KMS-11 (cell line): ENCODE measurements at regions not wholly inside any gene's neighbourhood (a gene's known extent, or its start where the extent isn't known, plus 50 kb on each side); places are given as distances from the start of the nearest gene placed in this dataset.
"Not testable (repeated sequence)": the region's sequence is repeated elsewhere in the genome, so short reads cannot be mapped to it uniquely, and the experiment has no call there.

Source experiments
- H2AFZ ChIP-seq: fragments of 200-600 bp; sonication (generic); 2 replicates; pipeline ENCODE4 v1.6.1; 2016; ENCODE audit warnings: antibody characterized with exemption, mixed run types, low read depth
- H3K27ac ChIP-seq: fragments of 200-600 bp; sonication (generic); 2 replicates; pipeline ENCODE4 v1.6.1; 2016; ENCODE audit warnings: mild to moderate bottlenecking, mixed run types
- H3K27me3 ChIP-seq: fragments of 200-600 bp; sonication (generic); 2 replicates; pipeline ENCODE4 v1.6.1; 2017; ENCODE audit warnings: mild to moderate bottlenecking, low read depth, mixed run types, moderate library complexity; ENCODE audit not compliant: insufficient read depth
- H3K36me3 ChIP-seq: fragments of 200-600 bp; sonication (generic); 2 replicates; pipeline ENCODE4 v1.6.1; 2017; ENCODE audit warnings: mild to moderate bottlenecking, mixed run types; ENCODE audit not compliant: insufficient read depth
- H3K4me1 ChIP-seq: fragments of 200-600 bp; sonication (generic); 2 replicates; pipeline ENCODE4 v1.6.1; 2016; ENCODE audit warnings: mild to moderate bottlenecking, low read depth, mixed run types; ENCODE audit not compliant: poor library complexity, severe bottlenecking
- H3K4me2 ChIP-seq: fragments of 200-600 bp; sonication (generic); 2 replicates; pipeline ENCODE4 v1.7.0; 2016; ENCODE audit warnings: mild to moderate bottlenecking, mixed run types
- H3K4me3 ChIP-seq: fragments of 200-600 bp; sonication (generic); IDR thresholded peaks from 2 replicates; pipeline ENCODE4 v1.6.1; 2017; ENCODE audit warnings: low read depth, low read length, mixed read lengths; ENCODE audit not compliant: insufficient read depth
- H3K79me2 ChIP-seq: fragments of 200-600 bp; sonication (generic); 2 replicates; pipeline ENCODE4 v1.6.1; 2016; ENCODE audit warnings: low read depth, mixed run types; ENCODE audit not compliant: insufficient read depth
- H3K9ac ChIP-seq: fragments of 200-600 bp; sonication (generic); 2 replicates; pipeline ENCODE4 v1.6.1; 2016; ENCODE audit warnings: mild to moderate bottlenecking, mixed run types
- H4K20me1 ChIP-seq: fragments of 200-600 bp; sonication (generic); 2 replicates; pipeline ENCODE4 v1.6.1; 2016; ENCODE audit warnings: mild to moderate bottlenecking, mixed run types; ENCODE audit not compliant: insufficient read depth
- CTCF ChIP-seq: fragments of 200-600 bp; sonication (generic); conservative IDR thresholded peaks from 2 replicates; pipeline ENCODE4 v1.6.1; 2017; ENCODE audit warnings: low read depth, mild to moderate bottlenecking, antibody characterized with exemption, low read length, moderate library complexity, mixed read lengths

- Histone ChIP-seq H4K20me1 (no peaks in the 10 kb centered on the region), H3K4me3 (no peak overlapping the region), H3K4me1 (no peaks in the 10 kb centered on the region), H2AFZ (no peak overlapping the region), H3K27ac (no peak overlapping the region), H3K27me3 (no peaks in the 10 kb centered on the region), H3K36me3 (no peaks in the 10 kb centered on the region), H3K79me2 (no peaks in the 10 kb centered on the region), H3K9ac (no peak overlapping the region), H3K4me2 (no peak overlapping the region)
- no peak for TF ChIP-seq CTCF
Observed at GRCh38 chr3:146712806-146713205, 107.7 kb upstream of the PLSCR5 start.

GRCh38 chr3:146709969-146710368, 104.8 kb upstream of the PLSCR5 start:
- Histone ChIP-seq H3K79me2 (no peaks in the 10 kb centered on the region), H3K27ac (no peak overlapping the region), H3K9ac (no peak overlapping the region), H3K4me1 (no peaks in the 10 kb centered on the region), H3K36me3 (no peaks in the 10 kb centered on the region), H3K4me3 (no peak overlapping the region), H2AFZ (no peak overlapping the region), H3K4me2 (no peak overlapping the region), H4K20me1 (no peaks in the 10 kb centered on the region), H3K27me3 (no peaks in the 10 kb centered on the region)
- no peak for TF ChIP-seq CTCF

DNA sequence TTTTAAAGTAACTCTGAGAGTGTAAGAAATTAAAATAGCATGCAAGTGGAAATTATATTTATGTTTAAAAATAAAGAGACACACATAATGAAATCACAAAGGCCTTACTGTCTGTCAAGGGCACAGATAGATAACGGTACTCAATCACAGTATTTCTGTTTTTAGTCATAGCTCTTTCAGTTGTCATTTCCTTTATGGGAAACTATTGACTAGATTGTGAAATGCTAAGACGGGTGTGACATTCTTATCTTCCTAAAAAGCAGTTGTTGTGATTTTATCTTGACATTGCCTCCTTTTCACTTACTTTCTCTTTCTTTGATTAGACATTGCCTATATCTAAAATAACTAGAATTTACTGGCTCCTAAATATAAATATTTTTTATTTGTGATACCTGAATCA, 100.1 kb upstream of the PLSCR5 start:
- no peak for TF ChIP-seq CTCF
- Histone ChIP-seq H3K4me2 (no peak overlapping the region), H3K27me3 (no peaks in the 10 kb centered on the region), H3K4me1 (peaks cover 12% of the 10 kb centered on the region), H3K9ac (no peak overlapping the region), H3K4me3 (no peak overlapping the region), H3K36me3 (no peaks in the 10 kb centered on the region), H2AFZ (no peak overlapping the region), H3K79me2 (no peaks in the 10 kb centered on the region), H4K20me1 (no peaks in the 10 kb centered on the region), H3K27ac (no peak overlapping the region)

DNA sequence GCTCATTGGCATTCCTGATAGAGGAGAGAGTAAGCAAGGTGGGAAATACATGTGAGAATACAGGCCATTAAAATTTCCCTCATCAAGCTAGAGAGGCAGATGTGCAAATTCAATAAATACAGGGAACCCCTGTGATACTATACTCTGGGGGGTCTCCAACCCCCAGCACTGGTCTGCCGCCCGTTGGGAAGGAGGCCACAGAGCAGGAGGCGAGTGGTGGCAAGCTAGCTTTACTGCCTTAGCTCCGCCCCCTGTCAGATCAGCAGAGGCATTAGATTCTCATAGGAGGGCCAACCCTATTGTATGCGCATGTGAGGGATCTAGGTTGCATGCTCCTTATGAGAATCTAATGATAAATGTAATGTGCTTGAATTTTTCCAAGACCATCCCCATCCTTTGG, 97.1 kb upstream of the PLSCR5 start:
- Histone ChIP-seq H3K27ac (no peak overlapping the region), H3K9ac (no peak overlapping the region), H3K79me2 (no peaks in the 10 kb centered on the region), H4K20me1 (no peaks in the 10 kb centered on the region), H3K27me3 (no peaks in the 10 kb centered on the region), H3K4me2 (no peak overlapping the region), H3K4me3 (no peak overlapping the region), H2AFZ (no peak overlapping the region), H3K4me1 (peaks cover 12% of the 10 kb centered on the region), H3K36me3 (no peaks in the 10 kb centered on the region)
- TF ChIP-seq CTCF: no peak

DNA sequence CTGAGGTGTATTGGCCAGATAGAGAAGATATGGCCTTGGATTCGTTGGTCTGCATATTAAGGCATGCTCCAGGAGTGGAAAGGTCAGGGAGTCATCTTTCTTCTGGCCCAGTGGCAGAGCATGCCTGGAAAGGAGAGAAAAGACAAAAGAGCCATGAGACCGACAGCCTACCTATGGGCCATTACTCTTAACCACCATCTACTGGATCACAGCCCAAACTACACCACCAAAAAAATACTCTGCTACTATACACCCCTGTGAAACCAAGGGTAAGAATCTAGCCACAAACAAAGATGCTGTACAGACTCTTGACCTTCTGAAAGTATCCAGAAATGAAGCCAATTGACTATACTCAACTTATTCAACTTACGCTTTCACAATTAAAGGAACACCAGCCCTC, 96.1 kb upstream of the PLSCR5 start:
- no peak for TF ChIP-seq CTCF

DNA sequence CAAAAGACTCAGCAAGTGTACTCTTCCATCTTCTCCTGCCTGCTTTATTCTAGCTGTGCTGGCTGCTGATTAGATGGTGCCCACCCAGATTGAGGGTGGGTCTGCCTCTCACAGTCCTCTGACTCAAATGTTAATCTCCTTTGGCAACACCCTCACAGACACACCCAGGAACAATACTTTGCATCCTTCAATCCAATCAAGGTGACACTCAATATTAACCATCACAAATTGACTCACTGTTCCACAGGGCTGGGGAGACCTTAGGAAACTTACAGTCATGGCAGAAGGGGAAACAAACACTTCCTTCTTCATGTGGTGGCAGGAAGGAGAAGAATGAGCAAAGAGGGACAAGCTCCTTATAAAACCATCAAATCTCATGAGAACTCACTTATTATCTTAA, 94.9 kb upstream of the PLSCR5 start:
- H3K36me3 ChIP-seq, H4K20me1 ChIP-seq, H3K27me3 ChIP-seq, H3K4me2 ChIP-seq, H3K27ac ChIP-seq, H2AFZ ChIP-seq, H3K79me2 ChIP-seq, H3K9ac ChIP-seq, H3K4me3 ChIP-seq: not testable (repeated sequence)
- H3K4me1 ChIP-seq: peaks cover 12% of the 10 kb centered on the region

More for the DNA sequence above, 96.1 kb upstream of the PLSCR5 start:
- no peaks in the 10 kb centered on the region for H3K27me3 ChIP-seq
- H3K27ac ChIP-seq: no peak overlapping the region
- no peaks in the 10 kb centered on the region for H3K79me2 ChIP-seq
- H3K4me1 ChIP-seq: peaks cover 12% of the 10 kb centered on the region
- no peak overlapping the region; the same call in 1 of the 2 replicates for H2AFZ ChIP-seq
- no peaks in the 10 kb centered on the region for H3K36me3 ChIP-seq
- no peak overlapping the region for H3K4me3 ChIP-seq
- H3K4me2 ChIP-seq: no peak overlapping the region
- no peak overlapping the region for H3K9ac ChIP-seq
- no peaks in the 10 kb centered on the region for H4K20me1 ChIP-seq
